Nephron progenitor cell (in vitro differentiated cells): ENCODE measurements at regions not wholly inside any gene's neighbourhood (a gene's known extent, or its start where the extent isn't known, plus 50 kb on each side); places are given as distances from the start of the nearest gene placed in this dataset.

Source experiments
- DNase-seq: peaks from one replicate; pipeline ENCODE4 v3.0.0; 2021
- H3K27ac Mint-ChIP-seq: 2 replicates; pipeline ENCODE4 v1.8.0; 2021; ENCODE audit warnings: mild to moderate bottlenecking, moderate library complexity, mixed read lengths
- H3K27me3 Mint-ChIP-seq: 2 replicates; pipeline ENCODE4 v1.8.0; 2021; ENCODE audit warnings: mild to moderate bottlenecking, low read depth, mixed read lengths; ENCODE audit not compliant: poor library complexity
- H3K36me3 Mint-ChIP-seq: 2 replicates; pipeline ENCODE4 v1.8.0; 2021; ENCODE audit warnings: low read depth, mixed read lengths
- H3K4me1 Mint-ChIP-seq: 2 replicates; pipeline ENCODE4 v1.8.0; 2021; ENCODE audit warnings: mixed read lengths
- H3K4me3 Mint-ChIP-seq: 2 replicates; pipeline ENCODE4 v1.8.0; 2021; ENCODE audit warnings: mild to moderate bottlenecking, moderate library complexity, mixed read lengths
- H3K9me3 Mint-ChIP-seq: 2 replicates; pipeline ENCODE4 v1.8.0; 2021; ENCODE audit warnings: mild to moderate bottlenecking, moderate library complexity, mixed read lengths
- TF ChIP-seq, protein P1 (sequence below): fragments of 200-600 bp; sonication (generic); IDR thresholded peaks from 2 replicates; pipeline ENCODE4 v1.5.0; 2021; ENCODE audit warnings: antibody characterized with exemption

DNA sequence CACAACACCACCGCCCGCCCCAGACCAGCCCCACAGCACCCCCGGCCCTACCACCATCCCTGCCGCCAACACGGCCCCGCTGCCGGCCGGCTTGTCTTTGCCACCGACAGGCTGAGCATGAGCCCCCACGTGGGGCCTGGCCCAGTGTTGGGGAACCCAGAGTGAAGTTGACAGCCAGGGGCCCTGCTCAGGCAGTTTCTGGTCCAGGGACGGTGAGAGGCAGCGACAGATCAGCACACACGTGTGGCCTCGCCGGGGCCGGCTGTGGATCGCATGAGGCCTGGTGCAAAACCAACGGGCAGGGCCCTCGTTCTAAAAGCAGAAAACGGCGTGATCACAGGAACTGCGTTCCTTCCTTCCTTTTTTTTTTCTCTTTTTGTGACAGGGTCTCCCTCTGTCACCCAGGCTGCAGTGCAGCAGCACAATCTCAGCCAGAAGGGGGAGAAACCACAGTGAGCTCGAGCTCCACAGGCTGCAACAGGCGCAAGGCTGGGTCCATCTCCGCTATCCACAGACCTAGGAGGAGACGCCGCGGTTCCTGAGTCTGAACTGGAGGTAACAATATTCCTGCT lies 50.5 kb upstream of the FBRSL1 start:
- Mint-ChIP-seq H3K9me3 (peaks cover 32% of the 10 kb centered on the region), H3K4me1 (peaks cover 34% of the 10 kb centered on the region), H3K27me3 (peaks cover 35% of the 10 kb centered on the region), H3K4me3 (no peak overlapping the region), H3K36me3 (peaks cover 8% of the 10 kb centered on the region), H3K27ac (peak overlapping the region; percentile 19)
- DNase-seq, result no peak
- TF ChIP-seq, protein P1, sequence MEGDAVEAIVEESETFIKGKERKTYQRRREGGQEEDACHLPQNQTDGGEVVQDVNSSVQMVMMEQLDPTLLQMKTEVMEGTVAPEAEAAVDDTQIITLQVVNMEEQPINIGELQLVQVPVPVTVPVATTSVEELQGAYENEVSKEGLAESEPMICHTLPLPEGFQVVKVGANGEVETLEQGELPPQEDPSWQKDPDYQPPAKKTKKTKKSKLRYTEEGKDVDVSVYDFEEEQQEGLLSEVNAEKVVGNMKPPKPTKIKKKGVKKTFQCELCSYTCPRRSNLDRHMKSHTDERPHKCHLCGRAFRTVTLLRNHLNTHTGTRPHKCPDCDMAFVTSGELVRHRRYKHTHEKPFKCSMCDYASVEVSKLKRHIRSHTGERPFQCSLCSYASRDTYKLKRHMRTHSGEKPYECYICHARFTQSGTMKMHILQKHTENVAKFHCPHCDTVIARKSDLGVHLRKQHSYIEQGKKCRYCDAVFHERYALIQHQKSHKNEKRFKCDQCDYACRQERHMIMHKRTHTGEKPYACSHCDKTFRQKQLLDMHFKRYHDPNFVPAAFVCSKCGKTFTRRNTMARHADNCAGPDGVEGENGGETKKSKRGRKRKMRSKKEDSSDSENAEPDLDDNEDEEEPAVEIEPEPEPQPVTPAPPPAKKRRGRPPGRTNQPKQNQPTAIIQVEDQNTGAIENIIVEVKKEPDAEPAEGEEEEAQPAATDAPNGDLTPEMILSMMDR, result no peak

GRCh38 chr12:132438726-132439125 lies 51.2 kb upstream of the FBRSL1 start:
- Mint-ChIP-seq H3K4me1 (peaks cover 33% of the 10 kb centered on the region), H3K27me3 (peaks cover 35% of the 10 kb centered on the region)

DNA sequence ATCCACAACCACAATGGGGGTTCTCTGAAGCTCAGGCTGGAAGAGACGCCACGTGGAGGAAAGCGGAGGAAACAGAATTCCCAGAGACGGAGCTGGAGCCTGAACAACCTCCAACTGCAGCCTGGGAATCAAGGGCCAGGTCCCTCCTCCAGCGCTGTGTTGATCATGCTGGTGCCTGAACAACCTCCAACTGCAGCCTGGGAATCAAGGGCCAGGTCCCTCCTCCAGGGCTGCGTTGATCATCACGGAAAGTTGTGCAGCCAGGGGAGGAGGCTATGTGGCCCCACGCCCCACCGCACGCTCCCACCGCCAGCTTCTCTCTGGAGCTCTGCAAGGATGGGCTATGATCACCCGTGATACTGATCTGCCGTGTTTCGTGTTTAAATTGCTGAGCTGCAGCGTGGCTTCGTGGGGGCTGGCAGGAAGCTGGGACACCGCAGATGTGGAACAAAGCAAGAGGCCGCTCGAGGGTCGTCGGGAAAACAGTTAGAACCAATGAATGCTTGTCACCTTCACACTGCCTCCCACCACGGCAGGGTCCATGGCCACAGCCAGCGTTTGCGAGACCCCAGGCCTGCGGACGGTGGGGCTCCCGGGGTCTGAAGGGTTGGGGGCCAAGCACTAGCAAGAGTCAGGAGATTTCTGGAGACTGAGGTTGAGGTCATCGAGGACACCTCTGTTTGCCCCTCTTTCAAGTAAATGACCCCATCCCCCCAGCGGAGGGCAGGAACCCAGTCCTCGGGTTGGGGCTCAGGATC lies 51.8 kb upstream of the FBRSL1 start:
- Mint-ChIP-seq H3K4me3 (no peak overlapping the region), H3K9me3 (peaks cover 24% of the 10 kb centered on the region), H3K4me1 (peaks cover 31% of the 10 kb centered on the region), H3K27me3 (peaks cover 32% of the 10 kb centered on the region), H3K36me3 (peaks cover 4% of the 10 kb centered on the region), H3K27ac (no peak overlapping the region)
- TF ChIP-seq, protein P1, result no peak
- DNase-seq, result no peak

More at GRCh38 chr12:132438726-132439125, 51.2 kb upstream of the FBRSL1 start:
- Mint-ChIP-seq H3K4me3 (no peak overlapping the region), H3K27ac (no peak overlapping the region), H3K9me3 (peaks cover 31% of the 10 kb centered on the region), H3K36me3 (peaks cover 8% of the 10 kb centered on the region)
- no peak for DNase-seq
- TF ChIP-seq, protein P1, result no peak

DNA sequence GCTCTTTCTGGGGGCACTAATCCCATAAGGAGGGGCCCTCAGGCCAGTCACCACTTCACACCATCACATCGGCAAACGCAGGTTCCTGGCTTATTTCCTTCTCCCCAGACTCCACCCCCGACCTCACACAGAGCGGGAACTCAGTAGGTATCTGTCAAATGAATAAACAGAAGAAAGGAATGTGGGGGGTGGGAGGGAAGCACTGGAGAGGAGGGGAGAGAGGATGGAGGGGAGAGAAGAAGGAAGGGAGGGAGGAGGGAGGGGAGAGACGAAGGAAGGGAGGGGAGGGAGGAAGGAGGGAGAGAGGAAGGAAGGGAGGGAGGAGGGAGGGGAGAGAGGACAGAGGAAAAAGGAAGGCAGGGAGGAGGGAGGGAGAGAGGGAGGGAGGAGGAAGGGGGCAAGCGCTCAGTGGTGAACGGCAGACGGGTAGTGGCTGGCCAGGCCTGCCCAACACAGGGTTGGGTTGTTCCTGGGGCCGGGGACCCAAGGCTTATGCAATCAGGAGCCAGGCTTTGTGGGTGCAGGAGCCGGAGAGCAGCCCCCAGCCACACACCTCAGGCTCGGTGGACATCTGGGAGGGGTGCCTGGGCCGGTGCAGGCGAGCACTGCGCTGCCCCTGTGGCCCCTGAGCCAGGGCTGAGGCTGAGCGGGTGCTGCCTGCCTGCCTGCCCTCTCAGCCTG lies 52.6 kb upstream of the FBRSL1 start:
- H3K27ac Mint-ChIP-seq, result no peak overlapping the region
- TF ChIP-seq, protein P1, result no peak
- peaks cover 33% of the 10 kb centered on the region for H3K4me1 Mint-ChIP-seq
- H3K27me3 Mint-ChIP-seq, result peaks cover 31% of the 10 kb centered on the region
- peaks cover 4% of the 10 kb centered on the region for H3K36me3 Mint-ChIP-seq
- DNase-seq, result no peak
- H3K4me3 Mint-ChIP-seq, result no peak overlapping the region
- peaks cover 22% of the 10 kb centered on the region for H3K9me3 Mint-ChIP-seq

- Mint-ChIP-seq H3K4me1 (peaks cover 36% of the 10 kb centered on the region), H3K4me3 (no peak overlapping the region), H3K9me3 (peaks cover 22% of the 10 kb centered on the region), H3K27me3 (peaks cover 30% of the 10 kb centered on the region), H3K27ac (no peak overlapping the region), H3K36me3 (peaks cover 4% of the 10 kb centered on the region)
- no peak for DNase-seq
- TF ChIP-seq, protein P1, result no peak
These were observed 53.1 kb upstream of the FBRSL1 start for GRCh38 chr12:132436791-132437251.
